ENCODE measurements at regions not wholly inside any gene's neighbourhood (a gene's known extent, or its start where the extent isn't known, plus 50 kb on each side); places are given as distances from the start of the nearest gene placed in this dataset.

GRCh38 chr2:45331410-45331786 is 279.7 kb downstream of the SRBD1 start:
- Histone ChIP-seq H3K9me1 (ENCODE audit: control insufficient read depth, extremely low read depth, insufficient read depth, low read length) (no peaks in the 10 kb centered on the region), H3K27ac (ENCODE audit: control insufficient read depth, insufficient read depth, low read length) (no peak overlapping the region), H3K4me3 (ENCODE audit: control insufficient read depth in 2 of 3, extremely low read depth in 1 of 3, insufficient read depth in 2 of 3, low read depth in 1 of 3, low read length in 3 of 3) (no peak overlapping the region), H3K9ac (ENCODE audit: control insufficient read depth, extremely low read depth, insufficient read depth, low read length) (no peak overlapping the region), H3K9me3 (ENCODE audit: control insufficient read depth, low read depth, low read length) (no peaks in the 10 kb centered on the region), H2AFZ (ENCODE audit: control insufficient read depth, low read length) (no peak overlapping the region), H3K4me1 (ENCODE audit: control insufficient read depth, extremely low read depth, insufficient read depth, low read length) (no peaks in the 10 kb centered on the region), H3K4me2 (ENCODE audit: control insufficient read depth, extremely low read depth, insufficient read depth, low read depth, low read length) (no peak overlapping the region), H3K27me3 (ENCODE audit: control insufficient read depth, extremely low read depth, insufficient read depth, low read length) (peaks cover 6% of the 10 kb centered on the region), H3K79me2 (ENCODE audit: control insufficient read depth, insufficient read depth, low read length) (no peaks in the 10 kb centered on the region), H3K36me3 (ENCODE audit: control insufficient read depth in 2 of 2, extremely low read depth in 1 of 2, insufficient read depth in 2 of 2, low read length in 2 of 2) (no peaks in the 10 kb centered on the region), H4K20me1 (ENCODE audit: control insufficient read depth, extremely low read depth, insufficient read depth, low read length) (no peaks in the 10 kb centered on the region)
- dilution Hi-C loops (cut with MboI; ENCODE audit: extremely low pct_ligation_motif_present, low sequenced_read_pairs) = no loop called here
- TF ChIP-seq, protein P1, sequence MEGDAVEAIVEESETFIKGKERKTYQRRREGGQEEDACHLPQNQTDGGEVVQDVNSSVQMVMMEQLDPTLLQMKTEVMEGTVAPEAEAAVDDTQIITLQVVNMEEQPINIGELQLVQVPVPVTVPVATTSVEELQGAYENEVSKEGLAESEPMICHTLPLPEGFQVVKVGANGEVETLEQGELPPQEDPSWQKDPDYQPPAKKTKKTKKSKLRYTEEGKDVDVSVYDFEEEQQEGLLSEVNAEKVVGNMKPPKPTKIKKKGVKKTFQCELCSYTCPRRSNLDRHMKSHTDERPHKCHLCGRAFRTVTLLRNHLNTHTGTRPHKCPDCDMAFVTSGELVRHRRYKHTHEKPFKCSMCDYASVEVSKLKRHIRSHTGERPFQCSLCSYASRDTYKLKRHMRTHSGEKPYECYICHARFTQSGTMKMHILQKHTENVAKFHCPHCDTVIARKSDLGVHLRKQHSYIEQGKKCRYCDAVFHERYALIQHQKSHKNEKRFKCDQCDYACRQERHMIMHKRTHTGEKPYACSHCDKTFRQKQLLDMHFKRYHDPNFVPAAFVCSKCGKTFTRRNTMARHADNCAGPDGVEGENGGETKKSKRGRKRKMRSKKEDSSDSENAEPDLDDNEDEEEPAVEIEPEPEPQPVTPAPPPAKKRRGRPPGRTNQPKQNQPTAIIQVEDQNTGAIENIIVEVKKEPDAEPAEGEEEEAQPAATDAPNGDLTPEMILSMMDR (optimal IDR thresholded peaks at IDR 0.05 in 1 of 3, IDR thresholded peaks at IDR 0.05 in 1 of 3, conservative IDR thresholded peaks at IDR 0.05 in 1 of 3; ENCODE audit: extremely low read depth in 1 of 3, insufficient read depth in 2 of 3, low read length in 3 of 3) = no peak
- TF ChIP-seq EZH2 (IDR thresholded peaks at IDR 0.05; ENCODE audit: low read length) = no peak
- no peak for DNase-seq (ENCODE audit: low read depth, low spot score)
- no peak for FAIRE-seq

DNA sequence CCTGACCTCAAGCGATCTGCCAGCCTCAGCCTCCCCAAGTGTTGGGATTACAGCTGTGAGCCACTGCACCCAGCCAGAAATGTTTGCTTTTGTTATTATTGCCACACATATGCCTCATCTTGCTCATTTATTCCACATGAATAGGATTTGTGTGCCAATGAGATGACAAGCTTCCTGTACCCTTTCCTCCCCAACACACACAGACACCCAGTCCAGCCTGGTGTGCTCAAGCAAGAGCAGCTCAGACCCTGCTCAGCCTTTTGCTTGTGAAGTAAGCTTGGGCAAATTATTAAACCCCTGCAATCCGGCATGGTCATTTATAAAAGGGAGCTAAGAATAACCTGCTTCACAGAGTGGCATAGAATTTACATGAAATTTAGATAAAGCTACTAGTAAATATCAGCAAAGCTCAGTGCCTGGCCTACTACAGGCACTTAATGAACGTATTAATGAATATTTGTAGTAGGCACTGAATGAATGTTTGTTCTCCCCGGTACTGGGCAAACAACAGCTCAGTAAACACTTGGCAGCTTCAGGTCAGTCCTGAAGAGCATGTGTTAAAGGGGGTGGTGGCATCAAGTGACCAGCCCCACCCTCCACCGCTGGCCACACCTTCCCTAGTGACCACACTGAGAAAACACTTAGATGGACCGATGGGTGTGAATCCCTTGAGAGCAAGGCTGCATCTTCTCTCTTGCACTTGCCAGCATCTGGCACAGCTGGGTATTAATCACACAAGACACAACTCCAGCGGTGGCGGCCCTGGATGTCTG is 280.2 kb downstream of the SRBD1 start:
- Histone ChIP-seq H4K20me1 (ENCODE audit: control insufficient read depth, extremely low read depth, insufficient read depth, low read length) (no peaks in the 10 kb centered on the region), H3K4me2 (ENCODE audit: control insufficient read depth, extremely low read depth, insufficient read depth, low read depth, low read length) (no peak overlapping the region), H3K36me3 (ENCODE audit: control insufficient read depth in 2 of 2, extremely low read depth in 1 of 2, insufficient read depth in 2 of 2, low read length in 2 of 2) (no peaks in the 10 kb centered on the region), H3K9me1 (ENCODE audit: control insufficient read depth, extremely low read depth, insufficient read depth, low read length) (no peaks in the 10 kb centered on the region), H3K4me1 (ENCODE audit: control insufficient read depth, extremely low read depth, insufficient read depth, low read length) (no peaks in the 10 kb centered on the region), H3K9me3 (ENCODE audit: control insufficient read depth, low read depth, low read length) (no peaks in the 10 kb centered on the region), H3K4me3 (ENCODE audit: control insufficient read depth in 2 of 3, extremely low read depth in 1 of 3, insufficient read depth in 2 of 3, low read depth in 1 of 3, low read length in 3 of 3) (no peak overlapping the region), H3K79me2 (ENCODE audit: control insufficient read depth, insufficient read depth, low read length) (no peaks in the 10 kb centered on the region), H3K9ac (ENCODE audit: control insufficient read depth, extremely low read depth, insufficient read depth, low read length) (no peak overlapping the region), H3K27ac (ENCODE audit: control insufficient read depth, insufficient read depth, low read length) (no peak overlapping the region), H2AFZ (ENCODE audit: control insufficient read depth, low read length) (no peak overlapping the region), H3K27me3 (ENCODE audit: control insufficient read depth, extremely low read depth, insufficient read depth, low read length) (peaks cover 6% of the 10 kb centered on the region)
- DNase-seq (ENCODE audit: low read depth, low spot score) = no peak
- dilution Hi-C loops (cut with MboI; ENCODE audit: extremely low pct_ligation_motif_present, low sequenced_read_pairs) = no loop called here
- FAIRE-seq = no peak
- no peak for TF ChIP-seq EZH2 (IDR thresholded peaks at IDR 0.05; ENCODE audit: low read length)
- TF ChIP-seq, protein P1 (optimal IDR thresholded peaks at IDR 0.05 in 1 of 3, IDR thresholded peaks at IDR 0.05 in 1 of 3, conservative IDR thresholded peaks at IDR 0.05 in 1 of 3; ENCODE audit: extremely low read depth in 1 of 3, insufficient read depth in 2 of 3, low read length in 3 of 3) = no peak

All from keratinocyte (primary cell).